ENCODE measurements at regions not wholly inside any gene's neighbourhood (a gene's known extent, or its start where the extent isn't known, plus 50 kb on each side); places are given as distances from the start of the nearest gene placed in this dataset.
"Not testable (repeated sequence)": the region's sequence is repeated elsewhere in the genome, so short reads cannot be mapped to it uniquely, and the experiment has no call there.

GRCh38 chr11:112343368-112344039, 82.8 kb upstream of the PLET1 start:
- DNase-seq, result no peak
- no peak overlapping the region for H3K4me3 ChIP-seq (ENCODE audit: control insufficient read depth in 1 of 7, extremely low read depth in 1 of 7, insufficient read depth in 4 of 7, low read depth in 2 of 7, low read length in 6 of 7)
- no peak overlapping the region for H3K27ac ChIP-seq (ENCODE audit: insufficient read depth in 1 of 2, low read depth in 1 of 2, low read length in 2 of 2, poor library complexity in 1 of 2, severe bottlenecking in 2 of 2)
- H3K9me3 ChIP-seq (ENCODE audit: control extremely low read depth in 1 of 5, control insufficient read depth in 4 of 5, insufficient read depth in 2 of 5, low read depth in 1 of 5, low read length in 4 of 5), result no peaks in the 10 kb centered on the region
- WGBS (ENCODE audit: insufficient coverage), result 100% methylated on average over 3 of the region's 6 CpGs
- no peaks in the 10 kb centered on the region for H3K4me1 ChIP-seq (ENCODE audit: control extremely low read depth in 1 of 4, control insufficient read depth in 4 of 4, insufficient read depth in 4 of 4, low read length in 3 of 4)
- no peaks in the 10 kb centered on the region for H3K27me3 ChIP-seq (replicated peaks in 2 of 5; ENCODE audit: control insufficient read depth in 4 of 5, insufficient read depth in 5 of 5, low read length in 4 of 5)
- ChIA-PET POLR2A (no interaction called here), CTCF (no interaction called here)
- H3K36me3 ChIP-seq (ENCODE audit: control insufficient read depth in 4 of 4, insufficient read depth in 4 of 4, low read length in 3 of 4), result no peaks in the 10 kb centered on the region

- WGBS (ENCODE audit: insufficient coverage), result 83% methylated on average over 1 of the region's 1 CpG
These were observed 83.4 kb upstream of the PLET1 start for GRCh38 chr11:112344040-112344413.

GRCh38 chr11:112345166-112345565, 84.5 kb upstream of the PLET1 start:
- ChIA-PET CTCF (interaction anchor here (1.1 to 1.4 kb wide), 3 partner anchors 15 to 243 kb away, joined by 3 to 4 read pairs (median 3); no protein-coding TSS in a partner anchor), POLR2A (no interaction called here)

More at GRCh38 chr11:112344040-112344413, 83.4 kb upstream of the PLET1 start:
- ChIA-PET POLR2A (no interaction called here), CTCF (no interaction called here)
- no peak for DNase-seq
- Histone ChIP-seq H3K27ac (ENCODE audit: insufficient read depth in 1 of 2, low read depth in 1 of 2, low read length in 2 of 2, poor library complexity in 1 of 2, severe bottlenecking in 2 of 2) (no peak overlapping the region), H3K4me1 (ENCODE audit: control extremely low read depth in 1 of 4, control insufficient read depth in 4 of 4, insufficient read depth in 4 of 4, low read length in 3 of 4) (peaks cover 0 to 3% (median 0%) of the 10 kb centered on the region in 4 experiments), H3K27me3 (replicated peaks in 2 of 5; ENCODE audit: control insufficient read depth in 4 of 5, insufficient read depth in 5 of 5, low read length in 4 of 5) (no peaks in the 10 kb centered on the region), H3K9me3 (ENCODE audit: control extremely low read depth in 1 of 5, control insufficient read depth in 4 of 5, insufficient read depth in 2 of 5, low read depth in 1 of 5, low read length in 4 of 5) (no peaks in the 10 kb centered on the region), H3K36me3 (ENCODE audit: control insufficient read depth in 4 of 4, insufficient read depth in 4 of 4, low read length in 3 of 4) (no peaks in the 10 kb centered on the region), H3K4me3 (ENCODE audit: control insufficient read depth in 1 of 7, extremely low read depth in 1 of 7, insufficient read depth in 4 of 7, low read depth in 2 of 7, low read length in 6 of 7) (no peak overlapping the region)

GRCh38 chr11:112345706-112346105, 85.0 kb upstream of the PLET1 start:
- CTCF ChIA-PET, result interaction anchor here (1.1 to 1.4 kb wide), 3 partner anchors 15 to 243 kb away, joined by 3 to 4 read pairs (median 3); no protein-coding TSS in a partner anchor
- 100% methylated on average over 3 of the region's 4 CpGs for WGBS (ENCODE audit: insufficient coverage)

More at GRCh38 chr11:112345166-112345565, 84.5 kb upstream of the PLET1 start:
- Histone ChIP-seq H3K4me1 (ENCODE audit: control extremely low read depth in 1 of 4, control insufficient read depth in 4 of 4, insufficient read depth in 4 of 4, low read length in 3 of 4) (peaks cover 0 to 3% (median 0%) of the 10 kb centered on the region in 4 experiments), H3K9me3 (ENCODE audit: control extremely low read depth in 1 of 5, control insufficient read depth in 4 of 5, insufficient read depth in 2 of 5, low read depth in 1 of 5, low read length in 4 of 5) (no peaks in the 10 kb centered on the region), H3K4me3 (ENCODE audit: control insufficient read depth in 1 of 7, extremely low read depth in 1 of 7, insufficient read depth in 4 of 7, low read depth in 2 of 7, low read length in 6 of 7) (no peak overlapping the region), H3K27me3 (replicated peaks in 2 of 5; ENCODE audit: control insufficient read depth in 4 of 5, insufficient read depth in 5 of 5, low read length in 4 of 5) (no peaks in the 10 kb centered on the region), H3K27ac (ENCODE audit: insufficient read depth in 1 of 2, low read depth in 1 of 2, low read length in 2 of 2, poor library complexity in 1 of 2, severe bottlenecking in 2 of 2) (no peak overlapping the region), H3K36me3 (ENCODE audit: control insufficient read depth in 4 of 4, insufficient read depth in 4 of 4, low read length in 3 of 4) (no peaks in the 10 kb centered on the region)
- 100% methylated on average over 2 of the region's 3 CpGs for WGBS (ENCODE audit: insufficient coverage)
- no peak for DNase-seq

GRCh38 chr11:112346586-112346985, 85.9 kb upstream of the PLET1 start:
- CTCF ChIA-PET, result interaction anchor here (1.4 kb wide), 1 partner anchor 16 kb away, joined by 3 read pairs; no protein-coding TSS in a partner anchor
- WGBS (ENCODE audit: insufficient coverage), result 100% methylated on average over 1 of the region's 5 CpGs

More at GRCh38 chr11:112345706-112346105, 85.0 kb upstream of the PLET1 start:
- Histone ChIP-seq H3K4me1 (ENCODE audit: control extremely low read depth in 1 of 4, control insufficient read depth in 4 of 4, insufficient read depth in 4 of 4, low read length in 3 of 4) (peaks cover 0 to 3% (median 0%) of the 10 kb centered on the region in 4 experiments), H3K27me3 (replicated peaks in 2 of 5; ENCODE audit: control insufficient read depth in 4 of 5, insufficient read depth in 5 of 5, low read length in 4 of 5) (no peaks in the 10 kb centered on the region), H3K27ac (ENCODE audit: insufficient read depth in 1 of 2, low read depth in 1 of 2, low read length in 2 of 2, poor library complexity in 1 of 2, severe bottlenecking in 2 of 2) (no peak overlapping the region), H3K4me3 (ENCODE audit: control insufficient read depth in 1 of 7, extremely low read depth in 1 of 7, insufficient read depth in 4 of 7, low read depth in 2 of 7, low read length in 6 of 7) (no peak overlapping the region), H3K9me3 (ENCODE audit: control extremely low read depth in 1 of 5, control insufficient read depth in 4 of 5, insufficient read depth in 2 of 5, low read depth in 1 of 5, low read length in 4 of 5) (no peaks in the 10 kb centered on the region), H3K36me3 (ENCODE audit: control insufficient read depth in 4 of 4, insufficient read depth in 4 of 4, low read length in 3 of 4) (no peaks in the 10 kb centered on the region)
- no peak for DNase-seq
- POLR2A ChIA-PET, result no interaction called here

DNA sequence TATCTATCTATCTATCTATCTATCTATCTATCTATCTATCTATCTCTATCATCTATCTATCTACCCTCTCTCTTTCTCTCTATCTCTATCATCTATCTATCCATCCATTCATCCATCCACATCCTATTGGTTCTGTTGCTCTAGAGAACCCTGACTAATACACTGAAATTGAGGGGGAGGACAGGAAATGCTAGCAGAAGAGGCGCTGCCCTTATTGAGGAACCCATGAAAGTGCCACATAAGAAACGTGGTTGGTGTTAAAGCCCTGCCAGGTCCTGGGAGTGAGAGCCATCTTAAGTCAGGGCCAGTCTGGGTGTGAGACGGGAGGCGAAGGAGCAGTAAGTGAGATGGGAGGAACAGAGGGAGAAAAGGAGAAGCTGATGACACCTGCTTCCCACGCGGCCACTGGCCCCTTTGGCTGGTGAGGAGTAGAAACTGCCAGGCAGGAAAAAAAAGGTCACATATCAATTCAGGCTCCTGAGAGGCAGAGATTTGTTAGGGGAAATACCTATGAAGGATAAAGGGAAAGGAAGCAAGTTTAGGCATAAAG, 87.9 kb upstream of the PLET1 start:
- CTCF ChIA-PET, result no interaction called here
- peaks cover 0 to 3% (median 0%) of the 10 kb centered on the region in 4 experiments for H3K4me1 ChIP-seq (ENCODE audit: control extremely low read depth in 1 of 4, control insufficient read depth in 4 of 4, insufficient read depth in 4 of 4, low read length in 3 of 4)
- peak in 2 of 3 donors; percentile 8 to 27 for DNase-seq
- H3K9me3 ChIP-seq (ENCODE audit: control extremely low read depth in 1 of 5, control insufficient read depth in 4 of 5, insufficient read depth in 2 of 5, low read depth in 1 of 5, low read length in 4 of 5), result no peaks in the 10 kb centered on the region
- WGBS (ENCODE audit: insufficient coverage), result 83% methylated on average over 4 of the region's 6 CpGs
- no peaks in the 10 kb centered on the region for H3K36me3 ChIP-seq (ENCODE audit: control insufficient read depth in 4 of 4, insufficient read depth in 4 of 4, low read length in 3 of 4)
- H3K27ac ChIP-seq (ENCODE audit: insufficient read depth in 1 of 2, low read depth in 1 of 2, low read length in 2 of 2, poor library complexity in 1 of 2, severe bottlenecking in 2 of 2), result no peak overlapping the region
- H3K4me3 ChIP-seq (ENCODE audit: control insufficient read depth in 1 of 7, extremely low read depth in 1 of 7, insufficient read depth in 4 of 7, low read depth in 2 of 7, low read length in 6 of 7), result no peak overlapping the region
- POLR2A ChIA-PET, result interaction anchor here (0.6 kb wide), 1 partner anchor 377 kb away, joined by 3 read pairs; no protein-coding TSS in a partner anchor
- no peaks in the 10 kb centered on the region for H3K27me3 ChIP-seq (replicated peaks in 2 of 5; ENCODE audit: control insufficient read depth in 4 of 5, insufficient read depth in 5 of 5, low read length in 4 of 5)

More at GRCh38 chr11:112346586-112346985, 85.9 kb upstream of the PLET1 start:
- POLR2A ChIA-PET, result no interaction called here
- Histone ChIP-seq H3K9me3 (ENCODE audit: control extremely low read depth in 1 of 5, control insufficient read depth in 4 of 5, insufficient read depth in 2 of 5, low read depth in 1 of 5, low read length in 4 of 5) (no peaks in the 10 kb centered on the region), H3K4me3 (ENCODE audit: control insufficient read depth in 1 of 7, extremely low read depth in 1 of 7, insufficient read depth in 4 of 7, low read depth in 2 of 7, low read length in 6 of 7) (no peak overlapping the region), H3K27me3 (replicated peaks in 2 of 5; ENCODE audit: control insufficient read depth in 4 of 5, insufficient read depth in 5 of 5, low read length in 4 of 5) (no peaks in the 10 kb centered on the region), H3K4me1 (ENCODE audit: control extremely low read depth in 1 of 4, control insufficient read depth in 4 of 4, insufficient read depth in 4 of 4, low read length in 3 of 4) (peaks cover 0 to 3% (median 0%) of the 10 kb centered on the region in 4 experiments), H3K36me3 (ENCODE audit: control insufficient read depth in 4 of 4, insufficient read depth in 4 of 4, low read length in 3 of 4) (no peaks in the 10 kb centered on the region), H3K27ac (ENCODE audit: insufficient read depth in 1 of 2, low read depth in 1 of 2, low read length in 2 of 2, poor library complexity in 1 of 2, severe bottlenecking in 2 of 2) (no peak overlapping the region)
- no peak for DNase-seq

GRCh38 chr11:112351423-112351822, 90.8 kb upstream of the PLET1 start:
- H3K36me3 ChIP-seq (ENCODE audit: control insufficient read depth in 4 of 4, insufficient read depth in 4 of 4, low read length in 3 of 4); H3K4me3 ChIP-seq (ENCODE audit: control insufficient read depth in 1 of 7, extremely low read depth in 1 of 7, insufficient read depth in 4 of 7, low read depth in 2 of 7, low read length in 6 of 7); H3K27me3 ChIP-seq (replicated peaks in 2 of 5; ENCODE audit: control insufficient read depth in 4 of 5, insufficient read depth in 5 of 5, low read length in 4 of 5); POLR2A ChIA-PET; H3K9me3 ChIP-seq (ENCODE audit: control extremely low read depth in 1 of 5, control insufficient read depth in 4 of 5, insufficient read depth in 2 of 5, low read depth in 1 of 5, low read length in 4 of 5); DNase-seq; H3K4me1 ChIP-seq (ENCODE audit: control extremely low read depth in 1 of 4, control insufficient read depth in 4 of 4, insufficient read depth in 4 of 4, low read length in 3 of 4); CTCF ChIA-PET; H3K27ac ChIP-seq (ENCODE audit: insufficient read depth in 1 of 2, low read depth in 1 of 2, low read length in 2 of 2, poor library complexity in 1 of 2, severe bottlenecking in 2 of 2): not testable (repeated sequence)
- WGBS (ENCODE audit: insufficient coverage), result 100% methylated on average over 2 of the region's 3 CpGs
